ENCODE measurements at regions not wholly inside any gene's neighbourhood (a gene's known extent, or its start where the extent isn't known, plus 50 kb on each side); places are given as distances from the start of the nearest gene placed in this dataset.

- no peaks in the 10 kb centered on the region for H3K36me3 Mint-ChIP-seq (ENCODE audit: low read depth)
- H3K27me3 Mint-ChIP-seq (ENCODE audit: insufficient read depth, low read depth, poor library complexity): peaks cover 11% of the 10 kb centered on the region
- no peak for ATAC-seq
- no peak overlapping the region for H3K4me3 Mint-ChIP-seq
- DNase-seq (ENCODE audit: low spot score): no peak
- no peak overlapping the region for H2AFZ ChIP-seq
- H4K20me1 ChIP-seq (replicated peaks; ENCODE audit: insufficient read depth): no peaks in the 10 kb centered on the region
- no peaks in the 10 kb centered on the region; the same call in 2 of the 3 replicates for H3K9me3 Mint-ChIP-seq
- no peak overlapping the region for H3K27ac Mint-ChIP-seq
- no peak overlapping the region for H3K4me3 ChIP-seq
- no peak overlapping the region for H3K27ac ChIP-seq (ENCODE audit: low read depth)
- H3F3A ChIP-seq (replicated peaks; ENCODE audit: low read depth): no peaks in the 10 kb centered on the region
- no peaks in the 10 kb centered on the region for H3K4me1 Mint-ChIP-seq
- TF ChIP-seq JUNB (IDR thresholded peaks at IDR 0.05; ENCODE audit: unreplicated experiment): no peak
- TF ChIP-seq ZNF462 (CRISPR knock-in tag; IDR thresholded peaks at IDR 0.05): no peak
- TF ChIP-seq CTCF (conservative IDR thresholded peaks at IDR 0.05; ENCODE audit: low read depth in 2 of 2): no peak
- TF ChIP-seq NANOG (IDR thresholded peaks at IDR 0.05; ENCODE audit: borderline replicate concordance): no peak
- no peak for TF ChIP-seq POLR2AphosphoS5 (IDR thresholded peaks at IDR 0.05; ENCODE audit: low read depth)
- TF ChIP-seq STAT1 (IDR thresholded peaks at IDR 0.05; ENCODE audit: unreplicated experiment): no peak
- no peak for TF ChIP-seq EZH2phosphoT487 (IDR thresholded peaks at IDR 0.05; ENCODE audit: unreplicated experiment)
- no peak for TF ChIP-seq ZNF114 (CRISPR knock-in tag; IDR thresholded peaks at IDR 0.05)
- TF ChIP-seq REST (IDR thresholded peaks at IDR 0.05; ENCODE audit: unreplicated experiment): no peak
- TF ChIP-seq ZNF331 (CRISPR knock-in tag; IDR thresholded peaks at IDR 0.05; ENCODE audit: low read depth): no peak
- TF ChIP-seq ETS1 (IDR thresholded peaks at IDR 0.05): no peak
- no peak for TF ChIP-seq CREB1 (CRISPR knock-in tag; IDR thresholded peaks at IDR 0.05; ENCODE audit: low read depth)
- no peak for TF ChIP-seq EZH2 (IDR thresholded peaks at IDR 0.05; ENCODE audit: low read depth, unreplicated experiment)
- H3K4me2 ChIP-seq: no peak overlapping the region
- no peaks in the 10 kb centered on the region for H3K9me2 ChIP-seq (ENCODE audit: insufficient read depth)
- H3K4me1 ChIP-seq (ENCODE audit: insufficient read depth): no peaks in the 10 kb centered on the region
- peaks cover 17% of the 10 kb centered on the region for H3K27me3 ChIP-seq (ENCODE audit: insufficient read depth)
- no peaks in the 10 kb centered on the region for H3K36me3 ChIP-seq (ENCODE audit: insufficient read depth)
- no peaks in the 10 kb centered on the region for H3K79me2 ChIP-seq (replicated peaks; ENCODE audit: insufficient read depth)
These were observed 69.3 kb downstream of the CAMK2N1 start for GRCh38 chr1:20416706-20417105.
